KOPT-K1 (cell line): ENCODE measurements at regions not wholly inside any gene's neighbourhood (a gene's known extent, or its start where the extent isn't known, plus 50 kb on each side); places are given as distances from the start of the nearest gene placed in this dataset.
"Not testable (repeated sequence)": the region's sequence is repeated elsewhere in the genome, so short reads cannot be mapped to it uniquely, and the experiment has no call there.

Experiments
- H3K27ac ChIP-seq: fragments of 200-600 bp; sonication (generic); 2 replicates; pipeline ENCODE4 v1.5.1; 2016; ENCODE audit warnings: antibody characterized with exemption, mild to moderate bottlenecking, low read depth, low read length; ENCODE audit not compliant: poor library complexity, severe bottlenecking
- H3K36me3 ChIP-seq: fragments of 200-600 bp; sonication (generic); 2 replicates; pipeline ENCODE4 v1.5.1; 2017; ENCODE audit warnings: antibody characterized with exemption, mild to moderate bottlenecking, low read length, moderate library complexity; ENCODE audit not compliant: insufficient read depth
- H3K9me3 ChIP-seq: fragments of 200-600 bp; sonication (generic); 2 replicates; pipeline ENCODE4 v1.5.1; 2017; ENCODE audit warnings: antibody characterized with exemption, low read length, mild to moderate bottlenecking; ENCODE audit not compliant: insufficient read depth, poor library complexity, severe bottlenecking

DNA sequence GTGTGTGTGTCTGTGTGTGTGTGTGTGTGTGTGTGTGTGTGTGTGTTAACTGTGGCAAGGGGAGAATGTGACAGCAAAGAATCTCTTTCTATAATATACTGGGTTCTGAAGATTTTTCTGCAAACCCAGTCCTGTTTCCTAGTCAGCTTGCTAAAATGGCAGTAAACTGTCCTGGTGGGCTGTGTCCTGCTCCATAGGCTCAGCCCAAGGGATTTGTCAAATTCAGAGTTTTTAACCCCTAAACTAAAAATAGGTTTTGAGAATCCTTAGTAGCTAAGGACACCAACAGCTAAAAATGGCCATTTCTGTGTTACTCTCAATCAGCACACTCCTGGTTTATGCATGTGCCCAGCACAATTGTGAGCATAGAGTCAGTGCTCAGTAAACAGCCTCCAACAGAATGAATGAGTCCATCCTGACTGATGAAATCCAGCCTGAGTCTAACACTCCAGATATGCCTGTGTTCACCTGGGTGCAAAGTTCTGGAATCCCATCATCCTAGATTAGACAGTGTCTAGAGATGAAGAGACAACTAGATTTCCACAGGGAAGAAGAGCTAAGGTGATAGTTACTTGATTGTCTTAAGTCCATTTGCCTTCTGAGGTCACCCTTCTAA is 192.6 kb downstream of the TTC6 start:
- Histone ChIP-seq H3K36me3 (no peaks in the 10 kb centered on the region), H3K27ac (no peak overlapping the region), H3K9me3 (no peaks in the 10 kb centered on the region)

DNA sequence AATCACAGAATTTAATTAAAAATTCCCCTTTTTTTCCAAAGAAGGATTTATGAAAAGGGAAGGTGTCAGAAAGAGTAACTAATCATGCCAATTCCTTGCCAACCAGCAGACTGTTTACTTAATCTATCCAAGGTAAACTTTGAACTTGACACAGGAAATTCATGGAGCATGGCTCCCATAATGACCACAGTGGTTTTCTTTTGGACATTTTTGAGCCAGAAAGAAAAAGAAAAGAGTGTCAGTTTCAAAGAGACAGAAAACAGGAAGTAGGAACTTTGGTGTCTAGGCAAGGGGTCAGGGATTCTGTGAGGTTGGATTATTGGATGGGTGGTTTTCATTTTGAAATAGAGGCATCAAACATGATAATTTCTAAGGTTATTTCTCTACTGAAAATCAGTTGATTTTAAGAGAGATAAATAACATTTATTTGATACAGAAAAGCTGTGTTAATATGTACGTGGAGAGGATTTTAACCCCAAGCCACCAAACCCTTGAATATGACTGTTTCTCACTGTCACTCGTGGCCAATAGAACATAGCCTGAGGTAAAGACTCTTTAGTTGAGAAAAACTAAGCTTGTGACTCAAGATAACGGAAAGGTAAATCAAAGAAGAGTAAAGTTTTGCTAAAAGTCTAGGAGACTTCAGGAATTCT is 196.1 kb downstream of the TTC6 start:
- Histone ChIP-seq H3K9me3 (no peaks in the 10 kb centered on the region), H3K27ac (no peak overlapping the region), H3K36me3 (no peaks in the 10 kb centered on the region)

DNA sequence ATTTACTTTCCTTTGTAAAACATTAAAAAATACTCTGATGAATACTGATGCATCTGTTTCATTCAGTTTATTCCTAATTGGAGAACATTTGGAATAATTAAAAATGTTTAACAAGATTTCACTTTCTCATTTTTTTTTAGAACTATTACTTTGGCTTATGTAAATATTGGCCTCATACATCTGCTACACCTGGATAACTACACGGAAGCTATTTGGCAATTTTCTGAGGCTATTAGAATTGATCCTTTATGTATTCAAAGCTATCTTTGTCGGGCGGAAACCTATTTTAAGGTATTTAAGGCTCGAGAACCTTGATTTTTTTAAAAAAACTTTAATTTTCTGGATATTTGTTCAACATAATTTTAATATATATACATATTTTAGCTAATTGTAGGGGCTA is 196.7 kb downstream of the TTC6 start:
- H3K36me3 ChIP-seq: no peaks in the 10 kb centered on the region
- H3K9me3 ChIP-seq: no peaks in the 10 kb centered on the region
- no peak overlapping the region for H3K27ac ChIP-seq

DNA sequence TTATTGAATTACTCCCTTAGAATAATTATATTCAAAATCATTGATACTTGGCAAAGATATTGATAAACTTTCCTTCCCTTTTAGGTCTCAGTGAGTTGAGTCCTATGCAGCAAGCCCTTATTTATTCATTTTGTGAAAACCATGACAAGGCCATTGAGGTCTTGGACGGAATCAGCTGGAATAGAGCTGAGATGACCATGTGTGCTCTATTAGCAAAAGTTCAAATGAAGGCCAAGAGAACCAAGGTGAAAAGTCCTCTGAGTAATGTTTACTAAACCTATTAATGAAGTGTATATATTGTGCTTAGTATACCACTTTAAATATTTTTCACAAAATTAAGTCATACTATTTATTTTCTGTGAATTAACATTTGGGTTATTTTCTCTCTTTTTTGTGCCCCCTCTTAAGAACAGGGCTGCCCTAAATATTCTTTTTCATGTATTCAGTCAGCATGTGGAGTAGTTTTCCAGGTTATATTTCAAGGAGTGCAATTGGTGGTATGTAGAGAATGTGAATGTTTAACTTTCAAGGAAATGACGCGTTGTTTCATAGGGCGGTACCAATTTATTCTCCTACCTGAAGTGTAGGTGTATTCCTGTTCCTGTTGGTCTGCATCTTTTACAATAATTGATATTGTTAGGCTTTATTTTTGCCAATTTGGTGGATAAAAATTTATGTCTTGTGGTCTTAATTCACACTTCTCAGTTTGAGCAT is 201.4 kb downstream of the TTC6 start:
- no peaks in the 10 kb centered on the region for H3K9me3 ChIP-seq
- no peak overlapping the region for H3K27ac ChIP-seq

DNA sequence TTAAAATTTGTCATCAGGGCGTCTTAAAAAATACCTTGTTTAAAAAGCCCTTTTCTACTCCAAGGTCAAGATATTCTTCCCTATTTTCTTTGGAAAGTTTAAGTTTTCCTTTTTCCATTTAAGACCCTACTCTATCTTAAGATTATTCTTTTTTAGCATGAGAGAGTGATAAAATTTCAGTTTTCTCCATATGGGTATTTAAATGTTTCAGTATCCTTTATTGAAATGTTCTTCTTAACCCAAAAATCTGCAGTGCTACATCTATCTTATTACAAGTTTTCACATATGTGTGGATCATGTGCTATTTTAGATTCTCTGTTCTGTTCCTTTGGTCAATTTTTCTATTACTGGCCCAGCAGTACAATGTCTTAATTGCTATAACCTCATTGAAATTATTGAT is 202.2 kb downstream of the TTC6 start:
- H3K27ac ChIP-seq: no peak overlapping the region

More for the DNA sequence above, 201.4 kb downstream of the TTC6 start:
- no peaks in the 10 kb centered on the region for H3K36me3 ChIP-seq

DNA sequence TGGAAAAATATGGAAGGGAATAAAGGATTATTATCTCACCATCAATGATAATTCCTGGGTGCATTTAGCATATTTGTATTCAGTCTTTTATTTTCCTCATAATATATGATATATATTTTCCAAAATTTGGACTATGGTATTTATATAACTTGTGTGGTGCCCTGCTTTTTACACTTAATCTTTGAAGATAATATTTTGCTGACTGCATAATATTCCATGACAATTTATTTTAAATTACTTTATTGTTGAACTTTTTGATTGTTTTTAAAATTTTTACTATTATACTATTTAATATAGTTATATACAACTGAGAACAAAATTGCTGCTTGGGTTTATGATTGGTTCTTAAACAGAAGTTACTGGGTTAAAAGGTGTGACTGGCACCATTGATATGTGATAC is 212.3 kb downstream of the TTC6 start:
- H3K9me3 ChIP-seq: no peaks in the 10 kb centered on the region
- no peaks in the 10 kb centered on the region for H3K36me3 ChIP-seq
- H3K27ac ChIP-seq: no peak overlapping the region

More for the DNA sequence above, 202.2 kb downstream of the TTC6 start:
- Histone ChIP-seq H3K36me3 (no peaks in the 10 kb centered on the region), H3K9me3 (no peaks in the 10 kb centered on the region)

DNA sequence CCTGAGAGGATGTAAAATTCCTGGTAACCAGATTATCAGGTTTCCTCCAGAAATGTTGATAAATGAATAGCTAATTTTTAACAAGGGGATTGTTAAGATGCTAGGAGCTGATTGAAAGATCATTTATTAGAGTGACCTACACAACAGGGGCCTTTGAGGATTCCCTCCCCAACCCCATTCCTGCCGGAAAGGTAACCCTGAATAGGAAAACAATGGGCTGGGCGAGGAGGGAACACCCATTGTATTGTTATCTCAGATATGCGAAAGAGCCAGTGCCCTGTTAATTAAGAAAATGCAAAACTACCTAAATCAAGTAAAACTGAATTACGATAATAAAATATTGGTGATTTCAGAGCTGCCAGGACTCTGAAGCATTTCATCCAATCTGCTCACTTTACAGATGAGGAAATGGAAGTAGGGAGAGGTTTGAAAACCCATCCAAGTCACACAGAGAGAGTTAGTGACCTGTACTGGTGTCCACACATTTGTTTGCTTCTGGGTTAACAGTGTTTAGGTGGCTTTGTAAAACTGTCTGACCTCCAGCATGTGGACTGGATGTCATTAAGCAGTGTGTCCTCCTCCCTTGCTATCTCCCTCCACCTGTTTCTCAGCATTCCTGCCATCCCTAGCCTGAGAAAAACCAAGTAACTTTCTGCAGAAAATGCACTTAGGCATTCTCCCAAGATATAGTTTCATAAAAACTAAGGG is 214.8 kb downstream of the TTC6 start:
- Histone ChIP-seq H3K36me3 (no peaks in the 10 kb centered on the region), H3K27ac (no peak overlapping the region), H3K9me3 (no peaks in the 10 kb centered on the region)

DNA sequence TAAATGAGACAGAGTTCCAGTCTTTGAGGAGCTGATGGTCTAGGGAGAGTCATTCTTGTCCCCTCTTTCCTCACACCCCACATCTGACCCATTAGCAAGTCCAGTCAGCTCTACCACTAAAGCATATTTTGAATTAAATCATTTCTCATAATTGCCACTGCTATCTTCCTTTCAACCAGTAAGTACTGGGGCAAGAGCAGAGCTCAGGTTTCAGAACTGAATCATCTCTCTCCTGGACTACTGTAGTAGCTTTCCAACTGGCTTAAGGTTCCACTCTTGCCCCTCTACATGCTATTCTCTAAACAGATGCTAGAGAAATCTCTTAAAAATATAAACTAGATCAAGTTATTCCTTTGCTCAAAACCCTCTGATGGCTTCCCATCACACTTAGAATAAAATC is 218.3 kb downstream of the TTC6 start:
- Histone ChIP-seq H3K9me3 (no peaks in the 10 kb centered on the region), H3K36me3 (no peaks in the 10 kb centered on the region), H3K27ac (no peak overlapping the region)

DNA sequence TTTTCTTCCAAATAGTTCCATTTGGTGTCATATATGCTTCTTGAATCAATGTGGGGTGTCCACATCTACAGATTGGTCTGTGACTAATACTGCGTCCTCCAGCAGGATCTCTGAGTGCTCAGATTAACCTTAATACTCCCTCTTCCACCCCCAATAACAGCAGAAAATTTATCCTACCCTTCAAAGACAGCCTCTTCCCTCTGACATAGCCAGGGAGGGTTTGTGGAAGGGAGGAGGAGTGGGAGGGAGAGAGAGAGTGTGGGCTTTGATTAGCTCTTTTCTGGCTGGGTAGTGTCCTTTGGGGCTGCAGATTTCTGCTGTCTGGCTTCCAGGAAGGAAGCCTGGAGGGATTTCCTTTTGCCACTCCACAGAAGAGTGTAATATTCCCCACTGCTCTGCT is 220.7 kb downstream of the TTC6 start:
- no peak overlapping the region for H3K27ac ChIP-seq
- H3K9me3 ChIP-seq: no peaks in the 10 kb centered on the region
- no peaks in the 10 kb centered on the region for H3K36me3 ChIP-seq

DNA sequence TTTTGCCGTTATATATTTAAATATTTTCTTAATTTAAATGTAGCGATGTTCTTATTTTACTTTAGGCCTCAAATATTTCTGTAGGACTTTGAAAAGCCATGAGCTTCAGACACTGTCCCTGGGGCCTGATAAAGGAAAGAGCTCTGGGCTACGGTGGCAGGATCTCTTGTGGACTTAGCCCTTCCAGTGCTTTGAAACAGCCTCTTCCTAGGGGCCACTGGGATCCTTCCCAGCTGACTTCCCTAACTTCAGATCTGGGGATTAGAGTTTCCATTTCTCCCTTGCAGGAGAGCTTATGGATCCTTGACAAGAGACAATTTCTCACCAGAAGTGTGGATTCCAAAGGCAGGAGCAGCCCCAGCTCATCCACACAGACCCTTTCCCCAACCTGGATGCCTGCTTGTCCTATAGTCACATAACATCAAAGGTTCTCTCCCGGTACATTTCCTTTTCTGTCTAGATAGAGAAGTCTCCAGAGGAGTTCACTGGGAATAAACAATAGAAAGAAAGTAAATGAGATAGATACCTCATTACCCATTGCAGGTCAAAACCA is 221.4 kb downstream of the TTC6 start:
- Histone ChIP-seq H3K36me3 (no peaks in the 10 kb centered on the region), H3K27ac (no peak overlapping the region), H3K9me3 (no peaks in the 10 kb centered on the region)

DNA sequence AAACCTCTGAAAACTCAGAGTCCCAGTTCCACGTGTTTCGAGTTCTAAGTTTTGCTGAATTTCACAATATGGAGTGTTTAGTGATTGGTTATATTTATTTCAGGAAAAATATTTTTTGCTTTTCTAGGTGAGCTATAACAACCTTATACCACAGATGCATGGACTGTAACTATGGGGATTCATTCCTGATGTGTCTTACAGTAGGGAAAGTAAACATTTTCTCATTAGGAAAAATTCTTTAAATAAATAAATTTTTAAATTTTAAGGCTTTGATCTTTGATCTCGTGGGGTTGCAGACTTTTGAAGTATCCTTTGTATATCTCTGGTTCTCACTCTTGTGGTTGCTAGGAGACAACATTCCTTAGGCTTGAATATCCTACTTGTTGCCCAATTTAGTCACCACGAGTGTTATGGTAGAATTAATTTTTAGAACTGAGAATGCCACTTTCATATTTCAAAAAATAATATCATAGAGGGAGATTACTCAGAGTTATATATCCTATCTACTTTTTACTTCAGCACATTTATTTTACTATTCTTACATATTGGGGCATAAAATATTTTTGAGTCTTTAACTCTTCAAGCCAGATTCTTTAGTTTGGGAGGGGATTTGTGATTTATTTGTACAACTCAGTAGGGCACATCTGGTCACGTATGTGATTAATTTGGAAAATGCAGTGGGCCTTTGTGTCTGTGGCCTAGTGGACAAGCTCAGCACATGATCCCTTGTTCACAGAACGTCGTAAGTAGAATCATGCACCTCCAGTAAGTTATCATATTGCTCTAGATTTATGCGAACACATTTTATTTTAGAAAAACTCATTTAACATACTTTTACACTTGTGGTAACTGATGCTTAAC is 224.0 kb downstream of the TTC6 start:
- Histone ChIP-seq H3K9me3 (no peaks in the 10 kb centered on the region), H3K27ac (no peak overlapping the region), H3K36me3 (no peaks in the 10 kb centered on the region)

DNA sequence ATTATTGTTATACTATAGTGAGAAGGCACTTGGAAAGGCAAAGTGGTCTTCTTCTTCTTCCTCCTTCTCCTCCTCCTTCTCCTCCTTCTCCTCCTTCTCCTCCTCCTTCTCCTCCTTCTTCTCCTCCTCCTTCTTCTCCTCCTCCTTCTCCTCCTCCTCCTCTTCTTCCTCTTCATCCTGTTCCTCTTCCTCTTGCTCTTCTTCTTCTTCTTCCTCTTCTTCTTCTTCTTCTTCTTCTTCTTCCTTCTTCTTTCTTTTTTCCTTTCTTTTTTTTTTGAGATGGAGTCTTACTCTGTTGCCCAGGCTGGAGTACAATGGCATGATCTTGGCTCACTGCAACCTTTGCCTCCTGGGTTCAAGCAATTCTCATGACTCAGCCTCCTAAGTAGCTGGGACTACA is 225.4 kb downstream of the TTC6 start:
- not testable (repeated sequence) for H3K36me3 ChIP-seq, H3K27ac ChIP-seq, H3K9me3 ChIP-seq

DNA sequence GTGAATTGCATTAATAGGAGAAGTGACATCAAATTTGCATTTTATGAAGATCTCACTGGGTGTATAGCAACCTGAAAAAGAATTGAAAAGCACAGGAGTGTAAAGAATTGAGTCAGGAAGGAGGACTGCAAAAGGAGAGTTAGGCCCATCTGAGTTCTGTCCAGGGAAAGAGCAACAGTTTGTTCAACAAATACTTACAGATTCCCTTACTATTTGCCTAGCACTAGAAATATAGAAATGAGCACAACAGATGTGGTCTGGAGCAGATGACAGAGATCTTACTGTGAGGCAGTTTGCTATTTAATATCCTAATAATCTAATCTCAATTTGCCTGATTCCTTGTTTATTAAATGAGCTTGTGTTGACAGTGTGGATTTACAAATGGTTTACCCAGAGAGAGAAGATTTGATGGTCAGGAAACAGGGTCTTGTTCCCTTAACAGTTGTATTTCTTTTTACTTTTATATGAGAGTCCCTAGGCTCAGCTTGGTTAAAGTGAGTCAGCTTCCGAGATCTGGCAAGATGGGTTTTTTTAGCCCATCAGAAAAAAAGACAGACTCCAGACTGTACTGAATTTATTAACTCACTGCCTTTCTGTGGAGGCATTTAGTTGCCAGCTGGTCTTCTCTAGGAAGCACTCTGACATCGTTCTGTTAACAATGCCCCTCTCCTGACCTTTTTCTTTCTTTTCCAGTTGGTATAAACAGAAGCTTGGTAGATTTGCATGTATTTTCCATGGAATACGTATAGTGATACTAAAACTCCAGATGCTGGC is 229.7 kb downstream of the TTC6 start:
- H3K36me3 ChIP-seq: no peaks in the 10 kb centered on the region
- H3K27ac ChIP-seq: no peak overlapping the region
- no peaks in the 10 kb centered on the region for H3K9me3 ChIP-seq

DNA sequence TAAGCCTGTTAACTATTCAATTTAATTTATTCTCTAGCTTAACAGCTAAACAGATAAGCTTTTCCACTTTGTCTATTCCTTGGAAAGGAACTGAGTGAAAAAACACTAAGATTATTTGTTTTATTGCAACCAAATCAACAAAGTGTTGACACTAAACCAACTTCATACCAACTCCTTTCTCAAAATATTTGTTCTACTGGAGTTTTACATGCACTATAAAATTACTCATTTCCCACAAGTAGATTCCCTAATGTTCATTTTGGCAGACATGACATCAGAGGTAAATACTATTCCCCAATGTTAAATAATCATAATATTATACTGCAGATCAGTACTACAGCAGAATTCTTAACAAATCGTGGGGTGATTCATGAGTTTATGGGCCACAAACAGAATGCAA is 231.4 kb downstream of the TTC6 start:
- H3K27ac ChIP-seq: no peak overlapping the region
- no peaks in the 10 kb centered on the region for H3K36me3 ChIP-seq
- H3K9me3 ChIP-seq: no peaks in the 10 kb centered on the region
